IPS-11a (cell line): ENCODE measurements at regions not wholly inside any gene's neighbourhood (a gene's known extent, or its start where the extent isn't known, plus 50 kb on each side); places are given as distances from the start of the nearest gene placed in this dataset.
"Not testable (repeated sequence)": the region's sequence is repeated elsewhere in the genome, so short reads cannot be mapped to it uniquely, and the experiment has no call there.

Experiments
- H3K4me3 ChIP-seq: one replicate; pipeline ENCODE4 v1.5.1; 2013; ENCODE audit warnings: low read depth, low read length, control low read depth

- H3K4me3 ChIP-seq = no peak overlapping the region
Observed at GRCh38 chr7:131803816-131804215, 247.4 kb upstream of the PODXL start.

DNA sequence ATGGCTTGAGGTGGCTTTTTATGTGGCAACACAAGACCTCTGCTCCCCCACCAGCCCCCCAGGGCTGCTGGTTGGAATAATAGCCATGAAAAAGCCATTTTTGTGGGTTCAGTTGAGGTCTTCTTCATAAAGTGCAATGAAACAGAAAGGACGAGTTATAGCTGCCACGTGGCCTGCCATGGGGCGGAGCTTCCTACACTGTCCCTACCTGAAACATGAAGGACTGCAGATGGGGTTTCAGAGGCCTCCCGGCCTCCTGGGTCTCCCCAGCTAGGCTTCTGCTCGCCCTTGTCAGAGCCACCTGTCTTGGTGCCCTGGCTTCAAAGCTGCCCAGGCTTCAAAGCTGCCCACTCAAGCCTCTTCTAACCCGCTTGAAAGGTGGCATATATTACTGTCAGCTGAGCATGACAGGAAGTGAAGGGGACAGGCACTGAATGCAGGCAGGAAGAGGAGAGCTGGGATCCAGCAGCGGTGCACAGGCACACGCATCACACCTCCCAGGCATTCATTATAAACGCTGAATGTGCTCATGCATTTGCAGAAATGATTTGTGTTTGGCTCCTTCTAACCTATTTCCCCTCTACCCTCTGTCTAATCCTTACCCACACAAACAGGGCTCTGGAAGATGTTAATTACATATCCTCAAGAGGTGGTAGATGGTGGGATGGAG, 245.9 kb upstream of the PODXL start:
- H3K4me3 ChIP-seq = no peak overlapping the region

GRCh38 chr7:131800531-131800930, 244.1 kb upstream of the PODXL start:
- no peak overlapping the region for H3K4me3 ChIP-seq

DNA sequence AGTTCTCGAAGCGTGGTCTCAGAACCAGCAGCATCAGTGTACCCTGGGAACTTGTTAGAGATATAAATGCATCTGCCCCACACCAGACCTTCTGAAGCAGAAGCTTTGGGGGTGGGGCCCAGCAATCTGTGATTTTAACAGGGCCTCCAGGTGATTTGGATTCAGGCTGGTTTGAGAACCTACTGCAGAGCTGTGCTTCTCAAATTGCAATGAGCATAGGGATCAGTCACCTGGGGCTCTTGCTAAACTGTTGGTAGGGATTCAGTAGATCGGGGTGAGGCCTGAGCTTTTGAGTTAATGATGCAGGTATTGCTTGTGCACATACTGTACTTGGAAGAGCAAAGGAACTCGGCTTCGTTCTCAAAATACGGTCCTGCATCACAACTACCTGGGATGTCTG, 243.6 kb upstream of the PODXL start:
- H3K4me3 ChIP-seq = no peak overlapping the region

GRCh38 chr7:131797841-131798240, 241.4 kb upstream of the PODXL start:
- H3K4me3 ChIP-seq = no peak overlapping the region

DNA sequence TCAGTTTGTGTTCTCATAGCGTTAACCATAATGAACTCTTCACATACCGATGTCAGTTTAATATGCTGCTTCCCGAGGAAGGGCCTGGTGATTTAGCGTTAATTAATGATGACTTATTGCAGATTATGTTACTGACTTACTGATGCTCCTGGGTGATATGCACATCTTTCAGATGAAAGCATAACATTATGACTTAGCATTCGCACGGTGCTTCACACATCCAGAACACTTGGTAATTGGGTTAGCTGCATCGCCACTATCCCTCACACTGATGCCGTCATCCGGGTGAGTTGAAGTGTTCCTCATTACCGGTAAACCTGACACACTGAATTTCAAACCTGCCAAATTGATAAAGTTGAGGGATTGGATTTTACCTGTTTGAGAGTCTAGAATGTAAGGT, 239.0 kb upstream of the PODXL start:
- H3K4me3 ChIP-seq = no peak overlapping the region

- H3K4me3 ChIP-seq = no peak overlapping the region
Observed at GRCh38 chr7:131792311-131792710, 235.9 kb upstream of the PODXL start.

- H3K4me3 ChIP-seq = no peak overlapping the region
Observed at GRCh38 chr7:131787101-131787500, 230.7 kb upstream of the PODXL start.

DNA sequence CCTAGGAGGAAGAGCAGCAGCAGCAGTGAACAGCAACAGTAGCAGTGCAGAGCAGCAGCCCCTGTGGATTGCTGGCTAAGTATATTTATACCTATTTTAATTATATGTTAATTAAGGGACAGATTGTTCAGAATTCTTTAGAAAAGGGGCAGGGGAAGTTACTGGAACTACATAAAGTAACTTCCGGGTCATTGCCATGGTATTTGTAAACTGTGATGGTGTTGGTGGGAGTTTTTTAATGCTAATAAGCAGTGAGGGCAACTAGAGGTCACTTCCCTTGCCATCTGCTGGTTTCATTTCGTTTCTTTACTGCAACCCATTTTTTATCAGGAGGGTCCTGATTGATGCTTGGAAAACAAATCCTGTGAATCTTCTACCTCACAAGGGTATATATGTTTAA, 229.8 kb upstream of the PODXL start:
- no peak overlapping the region for H3K4me3 ChIP-seq

DNA sequence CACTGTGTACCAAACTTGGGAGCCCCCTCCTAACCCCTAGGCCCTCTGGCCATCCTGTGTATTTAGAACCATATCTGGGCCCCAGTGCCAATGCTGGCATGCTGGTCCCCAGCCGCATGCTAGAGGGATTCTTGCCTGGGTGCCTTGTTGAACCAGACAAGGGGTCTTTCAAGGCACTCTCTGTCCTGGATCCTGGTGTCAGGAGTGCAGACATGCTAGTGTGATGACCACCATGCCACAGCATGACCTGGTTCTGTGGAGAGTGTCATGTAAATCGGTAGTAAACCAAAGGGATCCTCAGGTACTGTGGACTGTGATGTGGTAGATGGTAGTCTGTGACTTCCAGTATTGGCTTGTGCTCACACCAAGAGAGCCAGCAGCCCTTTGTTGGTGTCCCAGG, 222.2 kb upstream of the PODXL start:
- no peak overlapping the region for H3K4me3 ChIP-seq

DNA sequence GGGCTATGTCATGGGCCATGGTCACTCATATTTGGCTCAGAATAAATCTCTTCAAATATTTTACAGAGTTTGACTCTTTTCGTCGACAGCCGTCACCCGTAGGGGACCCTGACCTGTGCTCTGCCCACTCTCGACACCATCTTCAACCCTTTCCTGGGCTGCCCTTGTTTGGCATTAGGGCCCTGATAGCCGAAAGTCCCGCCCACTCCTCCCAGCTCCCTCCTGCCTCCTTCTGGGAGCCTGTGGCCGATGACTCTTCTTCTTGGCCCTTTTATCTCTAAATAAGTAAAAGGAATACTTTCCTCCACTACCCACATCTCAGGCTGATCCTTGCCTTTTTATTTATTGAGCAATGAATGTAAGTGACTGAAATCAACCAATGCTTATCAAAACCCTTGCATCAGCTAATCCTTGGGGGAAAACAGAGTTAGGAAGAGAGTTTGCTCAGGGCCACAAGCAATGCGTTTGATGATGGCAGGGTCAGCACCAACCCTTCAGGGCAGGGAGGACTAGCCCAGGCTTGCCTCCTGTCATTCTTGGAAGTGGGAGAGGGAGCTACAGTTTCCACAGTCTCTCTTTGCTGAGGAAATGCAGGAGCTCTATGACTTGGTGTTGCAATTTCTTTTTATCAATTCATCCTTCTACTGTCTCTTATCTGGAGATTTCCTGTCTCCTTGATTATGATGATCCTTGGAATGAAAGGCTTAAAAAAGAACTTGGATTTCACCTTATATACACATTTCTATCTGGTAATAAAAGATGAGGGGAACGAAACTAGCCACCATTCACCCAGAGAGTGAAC, 218.2 kb upstream of the PODXL start:
- H3K4me3 ChIP-seq = no peak overlapping the region

DNA sequence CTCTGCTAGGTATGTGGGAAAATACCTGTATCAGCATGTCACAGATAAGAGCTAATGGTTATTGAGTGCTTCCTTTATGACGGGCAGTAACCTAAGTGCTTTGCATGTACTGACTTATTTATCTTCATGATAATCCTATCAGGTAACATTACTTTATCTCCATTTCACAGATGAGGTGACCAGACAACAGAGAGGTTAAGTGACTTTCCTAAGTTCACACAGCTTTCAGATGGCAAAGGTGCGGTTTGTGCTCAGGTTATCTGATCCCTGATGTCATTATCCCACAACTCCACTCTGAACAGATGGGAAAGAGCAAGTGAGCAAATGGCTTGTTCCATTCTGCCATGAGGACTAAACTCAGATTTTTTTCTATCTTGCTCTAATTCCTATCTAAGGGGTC, 217.0 kb upstream of the PODXL start:
- no peak overlapping the region for H3K4me3 ChIP-seq

DNA sequence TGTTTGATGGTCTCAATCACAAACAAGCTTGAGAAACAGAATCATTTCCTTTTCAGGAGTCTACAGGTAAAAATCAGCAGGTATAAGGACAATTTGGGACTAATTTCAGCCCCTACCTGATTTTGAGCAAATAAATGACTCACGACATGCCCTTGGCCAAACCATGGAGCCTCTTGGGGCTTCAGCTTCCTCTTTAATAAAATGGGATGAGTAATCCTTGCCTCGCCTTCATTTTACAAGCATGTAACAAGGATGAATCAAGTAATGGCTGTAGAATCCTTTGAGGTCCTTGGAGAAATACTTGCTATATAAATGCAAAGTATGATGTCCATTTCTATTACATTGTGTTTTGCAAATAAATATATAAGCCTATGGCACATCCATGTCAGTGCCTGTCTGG, 212.8 kb upstream of the PODXL start:
- H3K4me3 ChIP-seq = no peak overlapping the region

- no peak overlapping the region for H3K4me3 ChIP-seq
Observed at GRCh38 chr7:131767591-131767990, 211.2 kb upstream of the PODXL start.

GRCh38 chr7:131765575-131765974, 209.1 kb upstream of the PODXL start:
- no peak overlapping the region for H3K4me3 ChIP-seq

DNA sequence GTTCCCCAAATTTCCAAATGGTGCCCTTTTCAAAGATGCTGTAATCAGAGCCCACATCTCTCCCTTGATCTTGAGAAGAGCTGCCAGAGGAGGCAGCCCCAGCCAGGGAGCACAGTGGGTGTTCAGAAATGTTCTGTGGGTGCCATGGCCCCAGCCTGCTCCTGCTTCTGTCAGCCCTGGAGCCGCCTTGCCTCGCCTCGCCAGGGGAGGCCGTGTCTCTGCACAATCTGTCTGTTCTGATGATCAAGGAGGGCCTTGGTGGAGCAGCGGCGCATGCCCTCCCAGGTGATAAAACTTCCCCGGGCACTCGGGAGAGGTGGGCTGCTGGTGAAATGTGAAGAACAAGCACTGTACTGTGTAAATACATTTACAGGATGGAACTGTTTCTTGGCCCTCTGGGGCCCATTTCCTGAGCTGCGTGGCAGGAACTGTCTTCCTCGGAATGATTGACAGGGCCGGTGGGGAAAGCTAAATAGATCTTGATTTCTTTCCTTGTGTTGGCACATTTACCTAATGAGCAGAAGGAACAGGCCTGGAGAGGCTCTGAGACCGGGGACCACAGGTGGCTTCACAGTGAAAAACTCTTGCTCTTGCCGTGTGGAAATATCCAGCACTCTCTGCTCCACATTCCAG, 207.8 kb upstream of the PODXL start:
- no peak overlapping the region for H3K4me3 ChIP-seq

GRCh38 chr7:131762753-131763152, 206.3 kb upstream of the PODXL start:
- H3K4me3 ChIP-seq = no peak overlapping the region

DNA sequence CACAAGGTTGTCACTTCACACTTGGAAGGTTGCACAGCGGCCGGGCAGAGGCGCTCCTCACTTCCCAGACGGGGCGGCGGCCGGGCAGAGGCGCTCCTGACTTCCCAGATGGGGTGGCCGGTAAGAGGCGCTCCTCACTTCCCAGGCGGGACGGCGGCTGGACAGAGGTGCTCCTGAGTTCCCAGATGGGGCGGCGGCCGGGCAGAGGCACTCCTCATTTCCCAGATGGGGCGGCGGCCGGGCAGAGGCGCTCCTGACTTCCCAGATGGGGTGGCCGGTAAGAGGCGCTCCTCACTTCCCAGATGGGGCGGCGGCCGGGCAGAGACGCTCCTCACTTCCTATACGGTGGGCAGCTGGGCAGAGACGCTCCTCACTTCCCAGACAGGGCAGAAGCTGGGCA, 199.4 kb upstream of the PODXL start:
- H3K4me3 ChIP-seq = not testable (repeated sequence)

DNA sequence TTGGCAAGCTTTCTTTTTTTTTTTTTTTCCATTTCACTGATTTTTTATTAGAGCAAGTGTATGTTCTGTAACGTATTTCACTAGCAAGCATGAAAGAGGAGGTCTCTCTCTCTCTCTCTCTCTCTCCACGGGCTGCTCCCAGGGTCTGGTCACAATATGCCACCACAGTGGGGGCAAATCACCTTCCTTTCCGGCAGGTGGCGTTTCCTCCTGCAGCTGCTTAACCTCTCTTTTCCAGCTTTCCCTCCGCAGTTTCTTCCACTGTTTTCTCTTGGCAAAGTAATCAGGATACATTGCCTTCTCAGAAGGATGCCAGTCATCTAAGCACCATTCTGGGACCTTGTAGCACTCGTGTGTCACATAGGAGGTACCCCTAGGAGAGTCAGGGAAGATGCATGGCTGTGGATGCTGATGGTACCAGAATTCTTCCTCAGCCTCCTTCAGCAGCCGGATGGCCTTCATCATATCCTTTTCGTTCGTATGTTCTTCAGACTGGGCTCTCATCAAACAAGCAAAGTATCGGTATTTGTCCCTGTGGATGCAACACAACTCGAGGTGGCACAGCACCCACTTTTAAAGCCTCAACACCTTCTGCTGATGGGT, 197.3 kb upstream of the PODXL start:
- H3K4me3 ChIP-seq = no peak overlapping the region

- no peak overlapping the region for H3K4me3 ChIP-seq
Observed at GRCh38 chr7:131747658-131748232, 191.3 kb upstream of the PODXL start.
